GM19455 (cell line): ENCODE measurements at regions not wholly inside any gene's neighbourhood (a gene's known extent, or its start where the extent isn't known, plus 50 kb on each side); places are given as distances from the start of the nearest gene placed in this dataset.
"Not testable (repeated sequence)": the region's sequence is repeated elsewhere in the genome, so short reads cannot be mapped to it uniquely, and the experiment has no call there.

Source experiments
- ATAC-seq: cut with Tn5 transposase; IDR thresholded peaks from one replicate; pipeline ENCODE4 v1.9.1; 2021; ENCODE audit not compliant: unreplicated experiment

DNA sequence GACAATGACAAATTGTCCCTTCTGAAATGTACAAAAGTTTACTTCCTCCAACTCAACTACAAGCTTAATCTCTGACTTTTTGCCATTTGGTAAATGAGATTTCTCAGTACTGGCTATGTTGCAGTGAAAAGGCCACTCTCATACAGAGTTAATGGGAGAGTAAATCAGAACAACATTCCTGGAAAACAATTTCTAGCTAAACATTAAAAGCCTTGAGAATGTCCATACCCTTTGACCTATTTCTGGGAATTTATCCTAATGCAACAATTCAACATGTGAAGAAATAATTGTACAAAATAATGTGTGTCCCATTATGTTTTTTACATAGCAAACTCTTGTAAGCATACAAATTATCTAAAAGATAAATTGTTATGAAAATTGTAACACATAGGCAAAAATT lies 56.3 kb upstream of the SPEF2 start:
- ATAC-seq, result no peak

DNA sequence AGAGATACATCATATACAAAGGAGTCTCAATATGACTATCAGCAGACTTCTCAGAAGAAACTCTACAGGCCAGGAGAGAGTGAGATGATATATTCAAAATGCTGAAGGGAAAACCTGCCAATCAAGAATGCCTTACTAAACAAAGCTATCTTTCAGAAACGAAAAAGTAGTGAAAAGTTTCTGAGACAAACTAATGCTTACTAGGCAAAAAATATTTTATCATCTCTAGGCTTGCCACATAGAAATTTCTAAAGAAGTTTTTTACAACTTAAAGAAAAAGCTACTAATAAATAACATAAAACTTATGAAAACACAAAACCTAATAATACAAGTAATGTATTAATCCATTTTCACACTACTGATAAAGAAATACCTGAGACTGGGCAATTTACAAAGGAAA lies 59.9 kb upstream of the SPEF2 start:
- no peak for ATAC-seq

DNA sequence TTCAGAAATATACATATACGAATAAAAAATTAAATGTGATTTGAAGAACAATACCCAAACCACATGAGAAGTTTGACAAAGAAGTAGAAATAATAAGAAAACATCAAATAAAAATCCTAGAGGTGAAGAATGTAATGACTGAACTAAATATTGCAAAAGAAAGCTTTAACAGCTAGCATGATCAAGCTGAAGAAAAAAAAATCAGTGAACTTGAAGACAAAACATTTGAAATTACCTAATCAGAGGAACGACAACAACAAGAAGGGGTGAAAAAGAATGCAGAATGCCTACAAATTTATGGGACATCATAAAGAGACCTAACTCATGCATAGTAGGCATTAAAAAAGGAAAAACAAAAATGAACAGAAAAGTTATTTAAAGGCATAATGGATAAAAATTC lies 60.5 kb upstream of the SPEF2 start:
- no peak for ATAC-seq

DNA sequence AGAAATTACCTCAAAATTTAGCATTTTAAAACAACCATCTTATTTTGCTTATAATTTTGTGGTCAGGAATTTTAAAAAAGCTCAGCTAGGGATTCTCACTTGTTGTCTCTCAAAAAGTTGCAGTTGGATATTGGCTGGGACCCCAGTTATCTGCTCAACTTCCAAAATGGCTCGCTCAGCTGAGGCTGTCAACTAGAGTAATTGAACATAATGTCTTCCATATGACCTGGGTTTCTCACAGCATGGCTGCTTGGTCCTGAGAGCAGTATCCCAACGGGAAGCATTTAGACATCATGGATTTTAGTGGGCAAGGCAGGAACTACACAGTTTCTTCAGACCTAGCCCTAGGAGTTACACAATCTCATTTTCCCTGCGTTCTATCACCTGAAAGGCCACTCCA lies 63.6 kb upstream of the SPEF2 start:
- no peak for ATAC-seq

DNA sequence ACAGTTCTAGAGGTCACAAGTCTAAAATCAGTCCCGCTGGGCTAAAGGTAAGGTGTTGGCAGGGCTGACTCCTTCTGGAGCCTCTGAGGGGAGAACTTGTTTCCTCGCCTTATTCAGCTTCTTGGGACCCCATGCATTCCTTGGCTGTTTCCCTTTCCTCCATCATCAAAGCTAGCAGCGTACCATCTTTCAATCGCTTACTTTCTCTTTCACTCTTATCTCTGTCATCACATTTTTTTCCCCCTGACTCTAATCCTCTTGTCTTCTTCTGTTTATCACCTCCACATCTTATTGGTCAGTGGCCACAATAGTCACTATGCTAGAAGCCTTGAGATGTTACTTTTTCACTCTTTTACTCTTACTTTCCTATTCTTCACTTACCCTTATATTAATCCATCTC lies 72.5 kb upstream of the SPEF2 start:
- no peak for ATAC-seq

DNA sequence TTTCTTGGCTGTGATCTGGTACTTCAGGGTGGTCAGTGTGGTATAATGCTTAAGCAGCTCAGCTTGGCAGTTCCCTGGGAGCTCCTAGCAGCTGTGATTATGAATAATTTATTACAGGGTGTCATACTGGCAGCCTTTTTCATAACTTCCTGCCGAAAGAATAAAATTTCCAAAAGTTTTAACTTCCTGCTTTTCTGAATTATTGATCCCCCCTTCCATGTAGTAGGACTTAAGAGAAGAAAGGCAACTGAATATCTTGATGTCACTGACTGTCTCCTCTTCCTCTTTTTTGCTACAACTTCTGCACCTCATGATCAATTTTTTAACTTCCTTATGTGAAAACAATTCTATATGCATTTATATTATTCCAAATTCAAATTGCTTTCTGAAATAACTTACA lies 74.3 kb upstream of the SPEF2 start:
- ATAC-seq, result no peak

DNA sequence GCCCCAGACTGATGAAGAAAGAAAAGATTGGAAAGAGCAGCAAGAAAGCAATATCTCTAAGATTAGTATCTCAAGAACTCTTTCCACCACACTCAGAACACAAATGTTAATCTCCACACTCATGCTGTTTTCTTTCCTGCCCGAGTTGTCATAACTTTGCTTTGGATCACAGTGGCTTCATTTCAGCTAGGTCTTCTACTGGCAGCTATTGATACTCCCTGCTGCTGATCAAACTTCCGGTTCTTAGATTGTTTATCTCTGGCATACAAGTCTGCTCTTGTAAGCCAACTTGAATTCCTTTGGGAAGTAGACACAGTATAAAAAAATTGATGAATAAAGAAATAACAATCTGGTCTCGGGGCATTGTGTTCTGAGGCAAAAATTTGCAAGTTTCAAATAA lies 77.7 kb upstream of the SPEF2 start:
- no peak for ATAC-seq

DNA sequence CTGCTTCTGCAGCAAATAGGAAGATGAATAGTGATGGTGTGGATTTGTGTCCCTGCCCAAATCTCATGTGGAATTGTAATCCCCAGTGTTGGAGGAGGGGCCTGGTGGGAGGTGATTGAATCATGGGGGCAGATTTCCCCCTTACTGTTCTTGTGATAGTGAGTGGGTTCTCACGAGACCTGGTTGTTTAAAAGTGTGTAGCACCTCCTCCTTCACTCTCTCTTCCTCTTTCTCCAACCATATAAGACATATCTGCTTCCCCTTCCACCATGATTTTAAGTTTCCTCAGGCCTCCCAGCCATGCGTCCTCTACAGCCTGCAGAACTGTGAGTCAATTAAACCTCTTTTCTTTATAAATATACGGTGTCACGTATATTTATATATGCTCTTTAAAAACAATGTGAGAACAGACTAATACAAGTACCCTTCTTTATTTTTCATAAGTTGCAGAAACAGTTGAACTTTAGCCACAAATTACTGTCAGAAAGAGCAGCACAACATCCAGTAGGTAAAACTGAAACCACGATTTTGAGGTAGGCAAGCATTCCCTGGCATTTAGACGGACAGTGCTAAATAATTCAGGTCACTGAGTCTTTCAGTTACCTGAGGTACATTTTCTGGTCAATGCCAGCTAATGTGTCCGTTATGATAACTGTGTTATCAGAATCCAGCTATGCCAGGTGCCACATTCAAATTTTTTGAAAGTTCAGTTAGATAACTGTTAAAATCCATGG lies 79.3 kb upstream of the SPEF2 start:
- no peak for ATAC-seq

DNA sequence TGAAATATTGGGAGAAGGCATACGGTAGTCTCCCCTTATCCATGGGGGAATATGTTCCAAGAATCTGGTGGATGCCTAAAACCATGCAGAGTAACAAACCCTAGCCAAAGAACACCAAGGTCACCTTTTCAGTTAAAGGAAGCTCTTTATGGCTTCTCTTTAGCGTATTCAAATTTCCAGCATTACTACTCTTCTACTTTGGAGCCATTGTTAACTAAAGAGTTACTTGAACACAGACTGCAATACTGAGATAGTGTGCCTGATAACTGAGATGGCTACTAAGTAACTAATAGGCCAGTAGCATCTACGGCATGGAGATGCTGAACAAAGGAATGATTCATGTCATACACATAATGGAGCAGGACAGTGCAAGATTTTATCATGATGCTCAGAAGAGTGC lies 84.5 kb upstream of the SPEF2 start:
- no peak for ATAC-seq

DNA sequence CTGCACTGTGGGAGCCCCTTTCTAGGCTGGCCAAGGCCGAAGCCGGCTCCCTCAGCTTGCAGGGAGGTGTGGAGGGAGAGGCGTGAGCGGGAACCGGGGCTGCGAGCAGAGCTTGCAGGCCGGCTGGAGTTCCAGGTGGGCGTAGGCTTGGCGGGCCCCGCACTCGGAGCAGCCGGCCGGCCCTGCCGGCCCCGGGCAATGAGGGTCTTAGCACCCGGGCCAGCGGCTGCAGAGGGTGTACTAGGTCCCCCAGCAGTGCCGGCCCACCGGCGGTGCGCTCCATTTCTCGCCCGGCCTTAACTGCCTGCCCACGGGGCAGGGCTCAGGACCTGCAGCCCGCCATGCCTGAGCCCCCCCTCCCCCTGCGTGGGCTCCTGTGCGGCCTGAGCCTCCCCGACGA lies 86.1 kb upstream of the SPEF2 start:
- not testable (repeated sequence) for ATAC-seq

DNA sequence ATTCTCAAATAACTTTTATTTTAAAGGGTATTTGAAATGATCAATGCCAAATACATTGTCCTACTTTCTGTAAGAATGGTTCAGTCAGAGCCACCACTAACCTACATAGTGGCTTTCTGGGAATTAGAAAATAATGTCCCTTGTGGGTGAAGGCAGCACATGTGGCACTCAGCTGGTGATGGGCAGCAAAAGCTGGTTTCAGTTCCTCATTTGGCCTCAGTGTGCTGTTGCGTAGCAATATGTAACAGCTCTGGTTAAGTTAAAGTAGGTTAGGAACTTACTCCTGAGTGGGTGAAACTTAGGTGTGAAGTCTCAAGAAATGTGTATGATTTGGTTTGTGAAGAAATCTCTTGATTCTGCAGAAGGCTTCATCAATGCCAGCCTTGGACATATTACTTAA lies 99.6 kb upstream of the SPEF2 start:
- peak; percentile 63 for ATAC-seq

DNA sequence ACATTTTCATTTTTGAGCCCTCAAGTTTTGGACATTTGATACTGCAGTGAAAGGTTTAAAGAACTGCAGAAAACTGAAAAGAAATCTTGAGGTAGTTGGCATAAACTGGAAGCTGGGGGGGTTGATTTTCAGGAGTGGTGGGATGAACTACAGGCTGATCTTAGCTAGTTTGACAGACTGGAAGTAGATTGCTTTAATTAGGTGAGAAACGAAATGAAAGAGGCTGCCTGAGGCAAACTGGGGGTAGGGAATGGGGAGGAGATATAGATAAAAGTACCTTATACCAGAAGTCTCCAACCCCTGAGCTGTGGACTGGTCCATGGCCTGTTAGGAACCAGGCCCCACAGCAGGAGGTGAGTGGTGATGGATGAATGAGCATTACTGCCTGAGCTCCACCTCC lies 101.4 kb upstream of the SPEF2 start:
- no peak for ATAC-seq

DNA sequence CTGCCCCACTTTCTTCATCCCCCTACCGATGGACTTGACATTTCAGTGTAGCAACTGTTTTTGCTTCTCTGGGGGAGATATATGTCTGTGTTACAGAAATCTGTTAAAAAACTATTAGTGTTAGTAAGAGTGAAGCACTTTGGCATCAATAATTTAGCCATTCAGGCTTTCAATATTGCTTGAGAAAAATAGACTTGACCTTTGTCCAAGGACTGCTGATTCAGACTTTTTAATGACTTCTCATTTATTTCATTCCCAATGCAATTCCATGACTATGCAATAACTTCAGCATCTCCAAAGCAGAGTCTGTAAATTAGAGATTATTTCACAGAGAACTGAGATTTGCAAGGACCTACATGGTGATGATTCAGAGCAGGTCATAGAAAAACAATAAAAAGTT lies 104.1 kb upstream of the SPEF2 start:
- ATAC-seq, result no peak

DNA sequence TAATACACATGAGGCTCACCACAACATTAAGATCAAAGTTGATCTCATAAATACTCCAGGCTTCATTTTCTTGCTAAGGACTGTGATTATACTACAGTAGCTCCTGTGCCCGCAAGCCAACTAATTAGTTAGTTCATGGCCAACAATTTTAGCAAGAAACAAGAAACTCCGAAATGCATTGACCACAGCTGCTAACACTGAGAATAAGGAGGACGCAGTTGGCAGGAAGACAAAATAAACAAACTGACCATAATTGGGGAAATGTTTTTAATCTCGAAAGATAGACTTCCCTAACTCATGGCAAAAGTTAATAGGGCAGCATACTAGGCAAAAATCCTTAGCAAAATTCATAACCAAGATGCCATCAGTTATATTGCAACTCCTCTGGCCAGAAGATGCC lies 115.5 kb upstream of the SPEF2 start:
- ATAC-seq, result no peak

DNA sequence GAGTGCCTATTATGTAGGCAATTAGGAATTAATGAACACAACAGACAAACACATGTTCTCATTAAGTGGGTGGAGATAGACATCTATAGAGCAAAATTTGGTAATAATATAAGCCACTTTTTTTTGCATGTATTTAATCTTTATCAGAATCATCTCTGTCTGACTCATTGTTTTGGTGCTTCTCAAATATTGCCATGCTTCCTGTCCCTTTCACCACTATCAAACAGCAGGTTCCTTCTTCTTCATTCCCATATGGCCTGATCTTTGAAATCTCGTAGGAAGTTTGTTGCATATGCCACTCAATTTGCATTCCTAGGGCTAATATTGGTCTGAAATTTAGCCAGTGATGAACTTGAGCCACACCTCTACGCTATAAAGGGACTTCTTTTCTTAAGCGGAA lies 128.9 kb upstream of the SPEF2 start:
- no peak for ATAC-seq

DNA sequence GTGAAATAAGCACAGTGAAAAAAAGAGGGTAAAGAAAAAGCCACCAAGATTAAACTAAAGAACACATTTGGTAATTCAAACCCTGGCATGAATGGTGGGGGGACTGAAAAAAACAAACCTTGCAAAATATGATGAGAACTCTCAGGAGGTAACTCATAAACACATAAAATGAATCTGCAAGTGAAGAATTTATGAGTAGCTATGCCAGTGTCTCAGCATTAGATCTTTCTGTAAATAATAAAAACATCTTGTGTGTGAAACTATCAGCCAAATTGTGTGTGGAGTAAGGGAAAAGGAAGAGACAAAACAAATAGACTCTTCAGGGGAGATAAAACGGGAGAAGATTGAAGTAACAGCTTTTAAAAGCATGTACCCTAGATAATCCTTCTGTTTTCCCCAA lies 129.6 kb upstream of the SPEF2 start:
- no peak for ATAC-seq

DNA sequence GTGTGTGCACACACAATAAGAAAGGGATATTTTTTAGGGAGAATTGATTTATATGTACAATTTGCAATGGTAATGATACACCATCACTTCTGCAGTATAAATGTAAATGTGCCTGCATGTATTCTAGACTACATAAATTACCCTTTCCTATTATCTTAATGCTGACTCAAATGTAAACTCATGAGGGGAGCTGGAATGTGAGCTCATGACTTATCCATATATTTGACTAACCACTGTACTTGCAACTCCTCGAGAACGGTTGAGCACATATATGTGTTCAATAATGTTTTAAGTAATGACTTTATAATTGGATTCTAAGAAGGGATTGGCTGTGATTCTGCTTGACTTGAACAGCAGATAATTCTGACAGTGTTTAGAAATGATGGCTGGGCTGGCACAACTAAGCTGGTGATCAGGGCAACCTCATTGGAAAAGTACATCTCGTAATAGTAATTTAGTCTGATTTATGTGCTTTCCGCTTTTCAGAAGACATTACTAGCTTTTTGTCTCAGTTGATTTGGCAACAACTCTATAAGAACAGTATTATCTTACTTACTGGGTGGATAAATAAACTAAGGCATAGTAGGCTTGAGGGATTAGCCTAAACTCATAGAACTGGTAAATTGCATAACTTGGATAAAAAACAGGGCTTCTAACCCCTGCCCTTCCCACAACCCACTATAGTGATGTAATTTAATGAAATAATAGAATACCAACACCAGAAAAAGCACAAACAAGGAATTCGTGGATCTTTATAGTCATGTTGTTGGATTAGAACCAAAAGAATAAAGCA lies 130.2 kb upstream of the SPEF2 start:
- ATAC-seq, result no peak

DNA sequence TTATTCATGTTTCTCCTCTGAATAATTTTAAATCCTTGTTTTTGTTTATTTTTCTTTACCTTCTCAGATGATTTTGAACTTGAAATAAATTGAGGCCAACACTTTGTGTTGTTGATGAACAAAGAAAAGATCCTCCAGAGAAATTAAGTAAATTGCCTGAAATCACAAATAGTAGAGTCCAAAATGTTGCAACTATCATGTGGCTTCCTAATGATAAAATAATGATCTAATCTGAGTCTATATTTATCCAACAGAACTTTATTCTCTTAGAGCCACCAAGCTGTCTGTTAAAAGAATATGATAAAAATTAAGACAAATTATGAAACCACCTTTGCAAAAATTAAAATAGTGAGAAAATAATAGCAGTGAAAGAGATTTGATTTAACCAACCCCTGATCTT lies 132.2 kb upstream of the SPEF2 start:
- no peak for ATAC-seq

DNA sequence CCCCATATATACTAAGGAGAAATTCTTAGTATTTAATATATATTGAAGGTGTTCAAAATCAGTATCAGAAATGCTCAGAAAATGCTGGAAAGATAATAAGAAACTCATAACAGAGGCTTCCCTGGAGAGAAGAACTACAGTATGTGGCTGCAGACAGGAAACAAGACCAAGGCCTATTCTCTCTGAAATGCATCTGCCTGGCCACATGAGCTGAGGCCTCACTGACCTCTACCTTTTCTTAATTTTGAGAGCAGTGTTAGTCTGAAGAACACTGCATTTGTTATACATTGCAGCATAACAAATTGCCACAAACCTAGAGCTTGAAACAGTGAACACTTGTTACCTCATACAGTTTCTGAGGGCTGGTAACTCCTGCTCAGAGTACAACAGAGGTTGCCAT lies 133.4 kb upstream of the SPEF2 start:
- no peak for ATAC-seq

DNA sequence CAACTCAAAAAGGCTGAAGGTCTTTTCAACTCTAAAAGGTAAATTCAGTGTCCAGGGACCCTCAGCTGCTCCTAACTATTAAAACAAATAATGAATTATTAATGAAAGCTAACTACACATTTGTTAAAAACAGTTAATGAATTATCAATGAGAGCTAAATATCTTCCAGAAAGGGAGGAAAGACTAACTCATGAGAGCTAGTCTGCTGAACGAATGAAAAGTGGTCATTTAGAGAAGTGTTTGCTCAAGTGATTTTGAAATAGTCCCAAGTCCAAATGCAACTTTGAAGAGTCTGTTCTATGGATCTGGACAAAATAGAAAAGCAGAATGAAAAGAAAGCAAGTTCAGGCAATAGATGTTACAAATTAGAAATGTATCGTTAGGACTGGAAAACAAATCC lies 133.9 kb upstream of the SPEF2 start:
- no peak for ATAC-seq

DNA sequence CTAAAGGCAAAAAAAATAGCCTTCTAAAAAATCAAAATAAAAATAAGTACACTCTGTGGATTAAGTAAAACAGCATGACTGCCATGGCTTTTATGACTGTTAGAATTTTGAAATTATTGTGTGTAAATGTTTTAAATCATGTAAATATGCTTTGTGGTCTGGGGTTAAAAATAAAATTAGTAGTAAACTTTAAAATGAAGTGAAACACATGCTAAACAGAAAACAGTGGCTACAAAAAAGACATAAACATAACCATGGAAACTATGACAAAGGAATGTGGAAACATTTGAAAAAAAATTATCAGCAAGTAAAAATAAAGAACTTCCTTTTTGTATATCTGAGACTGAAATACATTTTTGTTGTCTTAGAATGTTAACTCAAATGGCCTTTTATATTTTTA lies 134.5 kb upstream of the SPEF2 start:
- no peak for ATAC-seq

DNA sequence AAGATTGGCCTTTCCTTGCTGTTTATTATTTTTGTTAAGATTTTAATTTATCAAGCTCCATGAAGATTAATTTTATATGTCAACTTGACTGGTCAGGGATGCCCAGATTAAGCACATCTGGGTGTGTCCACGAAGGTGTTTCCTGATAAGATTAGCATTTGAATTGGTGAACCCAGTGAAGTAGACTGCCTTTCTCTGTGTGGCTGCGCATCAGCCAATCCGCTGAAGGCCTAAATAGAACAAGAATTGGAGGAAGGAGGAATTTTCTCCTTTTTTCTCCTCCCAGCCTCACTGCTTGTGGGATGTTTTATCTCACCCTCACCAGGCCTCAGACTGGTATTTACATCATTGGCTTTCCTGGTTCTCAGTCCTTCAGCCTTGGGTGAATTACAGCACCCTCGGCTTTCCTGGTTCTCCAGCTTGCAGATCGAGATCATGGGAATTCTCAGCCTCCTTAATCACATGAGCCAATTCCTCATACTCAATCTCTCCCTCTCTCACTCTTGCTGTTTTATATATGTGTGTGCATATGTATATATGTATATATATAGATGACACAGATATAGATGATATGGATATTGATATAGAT lies 135.4 kb upstream of the SPEF2 start:
- no peak for ATAC-seq
